ENCODE measurements at regions not wholly inside any gene's neighbourhood (a gene's known extent, or its start where the extent isn't known, plus 50 kb on each side); places are given as distances from the start of the nearest gene placed in this dataset.

- TF ChIP-seq KLF10 (CRISPR knock-in tag; IDR thresholded peaks at IDR 0.05): no peak
- TF ChIP-seq NRF1 (conservative IDR thresholded peaks at IDR 0.05 in 1 of 2, IDR thresholded peaks at IDR 0.05 in 1 of 2): no peak
- no peak for TF ChIP-seq EZH2 (IDR thresholded peaks at IDR 0.05; ENCODE audit: borderline replicate concordance, low read depth, low read length)
- TF ChIP-seq CHD7 (IDR thresholded peaks at IDR 0.05; ENCODE audit: low read depth, low read length): no peak
- TF ChIP-seq POLR2A (conservative IDR thresholded peaks at IDR 0.05): no peak
- no peak for TF ChIP-seq TARDBP (IDR thresholded peaks at IDR 0.05)
These were observed 128.5 kb upstream of the ARX start for GRCh38 chrX:25144043-25144940.
